NAMALWA (cell line): ENCODE measurements at regions not wholly inside any gene's neighbourhood (a gene's known extent, or its start where the extent isn't known, plus 50 kb on each side); places are given as distances from the start of the nearest gene placed in this dataset.
"Not testable (repeated sequence)": the region's sequence is repeated elsewhere in the genome, so short reads cannot be mapped to it uniquely, and the experiment has no call there.

Experiments
- DNase-seq: peaks from one replicate; pipeline ENCODE4 v3.0.0-alpha.2; 2015; ENCODE audit warnings: low spot score

GRCh38 chr22:46026899-46027210 is 49.9 kb upstream of the WNT7B start:
- DNase-seq, result no peak

GRCh38 chr22:46027211-46028105 is 50.5 kb upstream of the WNT7B start:
- no peak for DNase-seq

GRCh38 chr22:46028106-46028991 is 51.4 kb upstream of the WNT7B start:
- no peak for DNase-seq

GRCh38 chr22:46029036-46029435 is 52.1 kb upstream of the WNT7B start:
- DNase-seq, result no peak

- no peak for DNase-seq
Measured at GRCh38 chr22:46029574-46030200, 52.7 kb upstream of the WNT7B start.

GRCh38 chr22:46030231-46030880 is 53.4 kb upstream of the WNT7B start:
- DNase-seq, result no peak

- no peak for DNase-seq
Measured at GRCh38 chr22:46031066-46031465, 54.1 kb upstream of the WNT7B start.

- DNase-seq, result no peak
Measured at GRCh38 chr22:46031557-46031956, 54.6 kb upstream of the WNT7B start.

- no peak for DNase-seq
Measured at GRCh38 chr22:46031965-46032851, 55.2 kb upstream of the WNT7B start.

GRCh38 chr22:46033256-46034200 is 56.6 kb upstream of the WNT7B start:
- DNase-seq, result no peak

GRCh38 chr22:46034480-46034879 is 57.5 kb upstream of the WNT7B start:
- not testable (repeated sequence) for DNase-seq

GRCh38 chr22:46035380-46035741 is 58.4 kb upstream of the WNT7B start:
- no peak for DNase-seq

- DNase-seq, result peak; percentile 98
Measured at GRCh38 chr22:46035742-46036557, 59.0 kb upstream of the WNT7B start.

GRCh38 chr22:46036558-46037408 is 59.8 kb upstream of the WNT7B start:
- peak; percentile 85 for DNase-seq

- no peak for DNase-seq
Measured at GRCh38 chr22:46038174-46038487, 61.2 kb upstream of the WNT7B start.

GRCh38 chr22:46038516-46039430 is 61.8 kb upstream of the WNT7B start:
- no peak for DNase-seq

GRCh38 chr22:46039535-46039934 is 62.6 kb upstream of the WNT7B start:
- DNase-seq, result no peak
